HG03520 (cell line): ENCODE measurements at regions not wholly inside any gene's neighbourhood (a gene's known extent, or its start where the extent isn't known, plus 50 kb on each side); places are given as distances from the start of the nearest gene placed in this dataset.

Source experiments
- ATAC-seq: cut with Tn5 transposase; IDR thresholded peaks from one replicate; pipeline ENCODE4 v1.9.1; 2021; ENCODE audit warnings: mild to moderate bottlenecking, moderate library complexity; ENCODE audit not compliant: unreplicated experiment

DNA sequence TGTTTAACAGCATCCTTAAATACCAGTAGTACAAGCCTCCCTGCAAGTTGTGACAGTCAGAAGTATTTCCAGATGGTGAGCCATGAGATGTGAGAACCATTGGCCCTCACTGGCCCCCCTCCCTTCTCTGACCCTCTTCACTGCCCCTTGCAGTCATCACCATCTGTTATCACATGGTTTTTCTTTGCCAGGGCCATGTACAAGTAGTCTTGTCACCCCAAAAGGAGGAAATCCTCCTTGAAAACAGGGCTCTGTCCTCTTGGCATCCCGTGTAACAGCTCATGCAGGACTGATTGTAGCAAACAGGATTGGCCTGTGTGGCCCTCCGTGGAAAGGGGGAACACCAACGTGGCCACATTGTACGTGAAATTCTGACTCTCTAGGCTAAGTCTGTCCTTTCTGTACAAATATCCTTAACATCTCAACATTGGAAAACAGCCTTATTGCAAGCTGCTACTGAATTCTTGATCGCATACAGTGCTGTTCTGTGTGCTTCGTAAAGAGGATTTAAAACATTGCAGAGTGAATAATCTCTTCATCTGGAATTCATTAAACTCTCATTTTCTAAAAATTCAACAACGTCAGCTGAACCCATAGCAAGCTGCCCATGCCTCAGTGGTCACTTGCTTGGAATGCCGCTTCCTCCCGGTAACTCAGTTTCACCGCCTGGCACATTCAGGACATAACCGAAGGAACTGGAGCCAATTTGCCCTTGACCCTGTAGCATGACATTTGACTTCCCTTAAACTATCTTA lies 171.7 kb downstream of the ATPSCKMT start:
- ATAC-seq, result no peak

- no peak for ATAC-seq
These were observed 176.1 kb downstream of the ATPSCKMT start for GRCh38 chr5:10073441-10074104.

- no peak for ATAC-seq
These were observed 179.9 kb downstream of the ATPSCKMT start for GRCh38 chr5:10069637-10070313.

- no peak for ATAC-seq
These were observed 184.2 kb downstream of the ATPSCKMT start for GRCh38 chr5:10065428-10066000.

GRCh38 chr5:10064546-10065195 lies 185.0 kb downstream of the ATPSCKMT start:
- ATAC-seq, result no peak

DNA sequence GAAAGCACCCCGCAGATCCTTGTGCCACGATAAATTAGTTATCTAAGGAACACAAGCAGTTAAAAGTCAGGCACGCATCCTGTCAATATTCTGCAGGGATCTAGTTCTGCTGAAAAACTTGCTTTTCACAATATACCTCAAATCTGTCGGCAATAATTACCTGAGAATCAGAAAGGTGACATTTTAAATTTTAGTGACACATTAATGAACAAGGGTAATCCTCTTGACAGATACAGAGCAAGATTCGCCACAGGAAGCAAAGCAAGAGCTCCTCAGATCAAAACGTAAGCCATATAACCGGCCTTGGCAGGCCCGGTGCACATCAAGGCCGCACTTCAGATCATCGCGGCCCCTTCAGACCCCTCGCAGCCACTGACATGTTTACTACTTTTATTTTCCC lies 185.7 kb downstream of the ATPSCKMT start:
- no peak for ATAC-seq

GRCh38 chr5:10059980-10060379 lies 189.7 kb downstream of the ATPSCKMT start:
- no peak for ATAC-seq

GRCh38 chr5:10059556-10059955 lies 190.1 kb downstream of the ATPSCKMT start:
- ATAC-seq, result no peak

DNA sequence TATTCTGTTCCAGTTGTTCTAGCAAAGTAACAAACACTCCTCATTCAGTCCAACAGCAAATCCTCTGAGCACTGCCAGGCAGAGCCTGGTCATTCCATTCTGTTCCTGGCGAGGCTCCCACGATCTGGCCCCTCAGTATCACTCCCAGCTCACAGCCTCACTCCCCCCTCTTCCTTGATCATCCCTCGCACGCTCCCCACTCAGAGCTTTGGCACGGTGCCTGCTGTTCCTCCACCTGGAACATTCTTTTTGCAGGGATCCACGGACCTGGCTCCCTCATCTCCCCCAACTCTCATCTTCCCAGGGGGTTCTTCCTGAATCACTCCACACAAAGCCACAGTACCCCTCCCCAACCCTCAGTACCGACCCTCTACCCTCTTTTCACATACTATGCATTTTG lies 192.3 kb downstream of the ATPSCKMT start:
- ATAC-seq, result no peak

- no peak for ATAC-seq
These were observed 193.4 kb downstream of the ATPSCKMT start for GRCh38 chr5:10056228-10056760.

GRCh38 chr5:10049858-10050455 lies 199.7 kb downstream of the ATPSCKMT start:
- no peak for ATAC-seq

DNA sequence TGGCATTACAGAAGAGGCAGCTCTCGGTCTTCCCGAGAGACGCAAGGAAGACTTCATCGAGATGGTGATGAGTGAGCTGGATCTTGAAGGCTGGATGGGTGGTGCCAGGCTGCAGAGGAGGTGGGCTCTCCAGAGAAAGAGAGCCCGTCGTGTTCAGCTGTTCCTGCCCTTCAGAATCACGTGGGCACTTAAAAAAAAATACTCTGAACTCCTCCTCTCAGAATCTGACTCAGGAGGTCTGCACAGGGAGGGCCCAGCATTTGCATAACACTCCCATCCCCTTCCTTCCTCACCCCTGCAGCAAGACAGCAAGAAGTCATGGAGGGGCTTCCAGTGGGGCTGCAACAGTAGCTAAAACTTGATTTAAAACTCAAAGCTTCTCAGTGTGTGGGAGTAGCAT lies 203.0 kb downstream of the ATPSCKMT start:
- ATAC-seq, result no peak

GRCh38 chr5:10045376-10045775 lies 204.3 kb downstream of the ATPSCKMT start:
- ATAC-seq, result no peak

DNA sequence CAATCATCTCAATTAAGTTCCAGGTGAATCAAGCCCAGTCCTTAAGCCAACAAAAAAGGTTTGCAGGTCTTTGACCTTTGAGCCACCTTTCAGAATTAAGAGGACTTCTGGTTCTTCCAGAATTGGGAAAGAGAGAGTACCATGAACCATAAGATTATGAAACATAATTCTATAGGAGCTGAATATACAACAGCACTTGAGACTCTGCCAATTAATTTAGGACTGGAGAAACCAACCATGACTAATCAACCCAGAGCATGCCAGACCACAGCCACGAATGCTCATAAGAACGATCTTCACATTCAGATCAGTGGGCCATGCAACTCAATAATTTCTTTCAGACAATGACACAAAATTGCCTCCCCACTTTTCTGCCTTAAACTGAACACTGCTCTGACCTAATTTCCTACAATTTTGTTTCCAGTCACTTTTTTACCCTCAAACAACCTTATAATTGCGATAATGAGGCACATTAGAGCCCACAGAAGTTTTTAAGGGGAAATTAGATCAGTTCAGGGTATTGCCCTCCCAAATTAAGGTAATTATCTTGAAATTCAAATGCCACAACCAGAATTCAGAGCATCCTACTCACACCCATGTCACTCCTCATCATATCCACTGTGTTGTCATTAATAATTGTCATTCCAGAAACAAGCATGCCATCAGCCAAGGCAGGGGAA lies 213.4 kb downstream of the ATPSCKMT start:
- ATAC-seq, result no peak

DNA sequence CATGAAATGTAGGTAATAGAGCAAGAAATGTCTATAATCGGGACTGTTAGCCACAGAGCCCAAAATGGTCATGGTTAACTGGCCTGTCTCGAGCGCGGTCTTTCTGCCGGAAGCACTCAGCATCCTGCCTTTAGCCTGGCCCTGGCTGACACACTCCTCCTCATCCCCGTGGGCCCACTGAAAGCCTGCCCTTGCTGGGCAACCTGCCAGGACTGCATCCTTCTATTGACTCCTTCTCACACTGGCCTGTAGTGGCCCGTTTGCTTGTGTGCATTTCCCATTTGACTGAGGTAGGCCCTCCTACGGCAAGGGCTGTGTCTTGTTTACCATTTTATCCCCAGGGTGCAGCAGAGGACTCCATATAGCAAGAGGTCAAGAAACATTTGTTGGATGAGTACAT lies 215.7 kb downstream of the ATPSCKMT start:
- ATAC-seq, result no peak

DNA sequence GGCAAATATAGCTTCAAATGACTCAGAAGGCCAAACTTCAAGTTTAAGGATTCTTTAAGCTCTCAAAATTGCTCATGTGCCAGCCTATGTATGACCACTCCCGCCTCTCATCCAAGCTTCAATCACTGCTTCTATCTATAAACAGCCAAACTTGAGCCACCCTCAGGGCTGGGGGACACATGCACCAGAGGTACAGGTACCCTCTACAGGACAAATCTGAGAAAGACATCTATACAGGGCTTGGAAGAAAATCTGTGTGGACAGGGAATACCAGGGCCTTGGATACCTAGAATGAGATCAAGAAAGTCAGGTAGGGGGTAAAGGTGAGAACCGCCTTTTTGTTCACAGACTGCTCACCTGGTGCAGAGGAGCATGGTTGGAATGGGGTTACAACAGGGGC lies 217.9 kb downstream of the ATPSCKMT start:
- ATAC-seq, result no peak

GRCh38 chr5:10030219-10030831 lies 219.4 kb downstream of the ATPSCKMT start:
- no peak for ATAC-seq

- ATAC-seq, result no peak
These were observed 226.2 kb downstream of the ATPSCKMT start for GRCh38 chr5:10023494-10023893.

DNA sequence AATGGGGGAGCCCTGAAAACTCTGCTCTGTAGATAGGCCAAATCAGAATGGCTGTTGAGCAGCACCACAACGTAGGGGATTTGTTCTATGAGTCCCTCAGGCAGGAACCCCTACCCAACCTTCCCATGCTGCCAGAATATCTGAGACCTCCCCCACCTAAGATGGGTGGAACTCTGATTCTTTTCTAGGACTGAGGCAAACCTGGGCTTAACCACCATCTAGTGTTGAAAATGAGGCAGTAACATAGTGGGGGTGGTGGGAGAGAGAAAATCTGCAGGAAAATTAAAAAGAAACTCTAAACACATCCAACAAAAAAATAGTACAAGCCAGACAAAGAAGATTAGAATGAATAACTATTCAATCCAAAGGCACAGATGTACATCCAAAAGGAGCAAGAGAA lies 228.4 kb downstream of the ATPSCKMT start:
- no peak for ATAC-seq

DNA sequence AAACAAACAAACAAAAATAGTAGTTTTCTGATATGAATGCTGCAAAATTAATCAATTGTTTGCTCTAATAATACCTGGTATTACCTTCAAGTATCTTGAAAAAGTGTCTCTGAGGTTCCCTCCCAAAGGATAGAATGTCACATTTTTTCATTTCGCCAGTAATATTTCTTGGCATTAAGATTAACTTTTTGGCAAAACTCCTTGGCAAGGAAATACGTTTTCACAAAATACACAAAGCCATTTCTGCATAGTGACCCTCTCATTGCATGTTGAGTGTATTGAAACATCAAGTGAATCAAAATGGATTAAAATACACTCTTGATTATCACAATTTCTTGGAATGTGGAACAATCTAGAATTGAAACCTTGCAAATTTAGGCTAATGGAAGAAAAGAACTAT lies 230.5 kb downstream of the ATPSCKMT start:
- ATAC-seq, result no peak
